ENCODE measurements at regions not wholly inside any gene's neighbourhood (a gene's known extent, or its start where the extent isn't known, plus 50 kb on each side); places are given as distances from the start of the nearest gene placed in this dataset.

DNA sequence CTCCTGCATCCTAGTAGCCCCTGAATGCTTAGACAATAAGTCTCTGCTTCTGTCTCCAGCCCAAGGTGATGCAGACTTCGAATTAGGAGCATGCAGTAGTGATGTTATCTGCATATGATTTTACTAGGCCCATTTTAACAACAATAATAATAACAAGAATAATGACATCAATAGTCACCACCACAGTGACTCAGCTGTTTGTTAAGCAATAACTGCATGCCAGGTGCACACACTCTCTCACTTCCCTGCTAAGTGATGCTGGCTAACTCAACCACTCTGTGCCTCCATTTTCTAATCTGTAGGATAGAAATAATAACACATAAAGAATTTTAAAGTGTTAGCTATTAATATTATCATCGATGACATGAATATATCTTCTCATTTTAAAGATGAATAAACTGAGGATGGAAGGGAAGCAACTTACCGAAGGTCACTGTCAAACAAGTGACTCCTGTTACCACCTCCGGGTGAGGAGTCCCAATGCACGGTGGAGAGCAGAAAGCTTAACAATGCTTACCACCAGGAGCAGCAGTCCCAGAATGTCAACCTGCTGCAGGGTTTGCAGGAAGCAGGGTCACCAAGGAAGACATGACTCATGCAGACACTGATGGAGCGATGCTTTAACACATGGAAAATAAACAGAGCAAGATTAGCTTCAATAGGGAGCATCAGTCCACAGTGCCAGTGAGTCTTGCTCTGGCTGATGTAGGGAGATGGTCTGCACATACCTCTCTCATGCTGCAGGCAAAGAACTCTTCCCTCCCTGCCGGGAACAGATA lies 290.2 kb downstream of the SPATA17 start:
- no peak overlapping the region for H3K27ac ChIP-seq (ENCODE audit: low read depth, low read length, severe bottlenecking)
- H3K4me1 ChIP-seq (ENCODE audit: control insufficient read depth, insufficient read depth, low read length, poor library complexity, severe bottlenecking): no peaks in the 10 kb centered on the region
- no peaks in the 10 kb centered on the region for H3K9me3 ChIP-seq (ENCODE audit: control insufficient read depth, low read length)
- whole genome bisulfite sequencing, 2 experiments (ENCODE audit: insufficient coverage in 2 of 2): 80 to 90% methylated on average over 5 of the region's 7 CpGs
- no peak overlapping the region for H3K4me3 ChIP-seq (ENCODE audit: extremely low read depth, insufficient read depth, low read length, poor library complexity, severe bottlenecking)
- no peaks in the 10 kb centered on the region for H3K36me3 ChIP-seq (ENCODE audit: control insufficient read depth, insufficient read depth, low read length)

DNA sequence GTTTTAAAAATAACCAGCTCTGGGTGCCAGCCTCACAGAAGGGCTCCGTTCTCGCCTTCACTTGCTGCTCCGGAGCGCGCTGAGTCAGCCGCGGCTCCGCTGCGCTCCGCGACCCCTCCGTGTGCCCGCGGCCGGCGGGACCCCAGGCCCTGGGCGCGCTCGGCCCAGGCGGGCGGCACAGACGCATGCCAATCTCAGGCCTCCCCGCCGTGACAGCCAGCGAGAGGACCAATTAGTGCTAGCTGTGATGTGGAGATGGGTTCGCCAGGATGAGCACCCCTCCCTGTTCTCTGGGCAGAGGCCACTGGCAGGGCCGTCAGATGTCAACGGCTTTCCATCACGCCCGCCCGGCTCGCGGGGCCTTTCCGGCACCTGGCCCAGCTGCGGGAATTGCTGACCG lies 293.8 kb downstream of the SPATA17 start:
- Histone ChIP-seq H3K4me3 (ENCODE audit: extremely low read depth, insufficient read depth, low read length, poor library complexity, severe bottlenecking) (no peak overlapping the region), H3K36me3 (ENCODE audit: control insufficient read depth, insufficient read depth, low read length) (no peaks in the 10 kb centered on the region), H3K9me3 (ENCODE audit: control insufficient read depth, low read length) (no peaks in the 10 kb centered on the region), H3K27ac (ENCODE audit: low read depth, low read length, severe bottlenecking) (no peak overlapping the region), H3K4me1 (ENCODE audit: control insufficient read depth, insufficient read depth, low read length, poor library complexity, severe bottlenecking) (no peaks in the 10 kb centered on the region)
- 31 to 51% methylated on average over 18 to 21 of the region's 36 CpGs for WGBS, 2 experiments (ENCODE audit: insufficient coverage in 2 of 2)

DNA sequence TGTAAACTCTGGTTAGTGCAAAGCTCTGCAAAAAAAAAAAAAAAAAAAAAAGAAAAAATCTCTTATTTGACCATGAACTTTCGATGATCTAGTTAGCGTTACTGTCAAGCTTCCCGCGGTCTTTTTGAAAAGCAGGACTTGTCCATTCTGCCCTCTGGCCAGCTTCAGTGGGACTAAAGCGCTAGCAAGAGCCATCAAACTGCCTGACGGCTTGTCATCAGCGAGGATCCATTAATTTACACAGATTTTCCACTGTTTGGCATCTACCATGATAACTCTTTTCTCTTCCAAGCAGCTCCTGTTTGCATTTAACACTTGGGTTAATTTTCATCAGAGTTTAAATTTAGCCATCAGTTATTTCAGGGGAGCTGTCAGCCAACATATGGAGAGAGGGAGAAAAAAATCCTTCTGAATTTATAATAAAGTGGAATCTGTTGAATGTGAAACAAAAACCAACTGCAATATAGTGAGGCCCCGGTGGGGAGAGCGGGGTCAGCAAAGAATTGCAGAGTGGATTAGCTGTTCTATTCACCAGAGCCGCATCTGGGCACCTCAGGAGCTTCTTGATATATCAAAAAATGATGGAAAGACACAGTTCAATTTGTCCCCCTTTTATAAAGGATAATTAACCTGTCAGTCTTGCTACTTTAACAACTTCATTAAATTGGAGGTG lies 298.2 kb downstream of the SPATA17 start:
- Histone ChIP-seq H3K36me3 (ENCODE audit: control insufficient read depth, insufficient read depth, low read length) (no peaks in the 10 kb centered on the region), H3K9me3 (ENCODE audit: control insufficient read depth, low read length) (no peaks in the 10 kb centered on the region), H3K27ac (ENCODE audit: low read depth, low read length, severe bottlenecking) (no peak overlapping the region), H3K4me1 (ENCODE audit: control insufficient read depth, insufficient read depth, low read length, poor library complexity, severe bottlenecking) (no peaks in the 10 kb centered on the region), H3K4me3 (ENCODE audit: extremely low read depth, insufficient read depth, low read length, poor library complexity, severe bottlenecking) (no peak overlapping the region)
- WGBS, 2 experiments (ENCODE audit: insufficient coverage in 2 of 2): 81 to 95% methylated on average over 8 to 9 of the region's 10 CpGs

DNA sequence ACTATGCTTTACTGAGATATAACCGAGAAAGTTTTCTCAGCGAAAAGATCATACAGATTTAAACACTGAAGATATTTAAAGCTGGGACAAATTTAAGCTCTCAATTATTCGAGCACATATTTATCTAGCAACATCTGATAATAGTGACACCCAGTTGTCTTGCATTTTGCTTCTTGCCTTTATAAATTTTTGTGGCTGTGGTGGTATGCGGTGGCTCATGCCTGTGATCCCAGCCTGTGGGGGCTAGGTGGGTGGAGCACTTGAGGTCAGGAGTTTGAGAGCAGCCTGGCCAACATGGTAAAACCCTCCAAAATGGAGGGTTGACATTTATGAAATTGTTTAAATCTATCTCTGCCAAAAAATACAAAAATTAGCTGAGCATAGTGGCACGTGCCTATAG lies 312.2 kb downstream of the SPATA17 start:
- WGBS, 2 experiments (ENCODE audit: insufficient coverage in 2 of 2): 89 to 100% methylated on average over 1 to 3 of the region's 5 CpGs
- H3K27ac ChIP-seq (ENCODE audit: low read depth, low read length, severe bottlenecking): no peak overlapping the region
- no peak overlapping the region for H3K4me3 ChIP-seq (ENCODE audit: extremely low read depth, insufficient read depth, low read length, poor library complexity, severe bottlenecking)
- no peaks in the 10 kb centered on the region for H3K4me1 ChIP-seq (ENCODE audit: control insufficient read depth, insufficient read depth, low read length, poor library complexity, severe bottlenecking)
- H3K9me3 ChIP-seq (ENCODE audit: control insufficient read depth, low read length): no peaks in the 10 kb centered on the region
- no peaks in the 10 kb centered on the region for H3K36me3 ChIP-seq (ENCODE audit: control insufficient read depth, insufficient read depth, low read length)

DNA sequence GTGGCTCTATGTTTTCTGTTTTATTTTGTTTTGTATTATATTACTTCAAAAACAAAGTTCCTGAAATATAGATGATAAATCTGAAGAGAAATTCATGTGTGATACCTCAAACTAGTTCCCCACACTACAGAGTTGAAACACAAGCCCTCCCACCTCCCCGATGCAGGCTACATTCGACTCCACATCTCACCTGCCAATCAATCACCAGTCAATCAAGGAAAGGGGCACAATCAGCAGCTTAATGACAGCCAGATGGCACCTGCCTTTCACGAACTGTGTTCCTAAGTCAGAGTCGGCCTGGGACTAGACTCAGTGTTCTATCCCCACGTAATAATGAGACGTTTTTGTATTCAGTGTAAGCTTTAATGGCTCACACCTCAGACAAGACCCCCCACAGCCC lies 313.4 kb downstream of the SPATA17 start:
- Histone ChIP-seq H3K9me3 (ENCODE audit: control insufficient read depth, low read length) (no peaks in the 10 kb centered on the region), H3K4me3 (ENCODE audit: extremely low read depth, insufficient read depth, low read length, poor library complexity, severe bottlenecking) (no peak overlapping the region), H3K4me1 (ENCODE audit: control insufficient read depth, insufficient read depth, low read length, poor library complexity, severe bottlenecking) (no peaks in the 10 kb centered on the region), H3K27ac (ENCODE audit: low read depth, low read length, severe bottlenecking) (no peak overlapping the region), H3K36me3 (ENCODE audit: control insufficient read depth, insufficient read depth, low read length) (no peaks in the 10 kb centered on the region)
- WGBS, 2 experiments (ENCODE audit: insufficient coverage in 2 of 2): 86 to 92% methylated on average over 5 to 6 of the region's 6 CpGs

DNA sequence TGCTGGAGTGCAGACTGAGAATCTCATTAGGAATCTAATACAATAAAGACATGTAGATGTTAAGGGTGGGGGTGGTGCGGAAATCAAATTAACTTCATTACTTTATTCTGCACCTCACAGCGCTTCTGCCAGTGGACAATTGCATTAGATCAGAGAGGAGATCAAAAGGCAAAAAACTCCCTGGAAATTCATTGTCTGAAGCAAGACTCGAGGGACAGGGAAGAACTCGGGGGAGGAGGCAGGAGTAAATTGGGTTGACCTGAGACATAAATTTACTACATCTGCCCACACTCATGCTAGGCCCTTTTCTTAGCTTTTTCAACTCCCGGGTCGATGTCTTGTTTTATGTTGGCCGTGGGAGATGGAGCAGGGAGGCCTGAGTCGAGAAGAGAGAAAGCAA lies 315.4 kb downstream of the SPATA17 start:
- H3K4me1 ChIP-seq (ENCODE audit: control insufficient read depth, insufficient read depth, low read length, poor library complexity, severe bottlenecking): no peaks in the 10 kb centered on the region
- no peaks in the 10 kb centered on the region for H3K36me3 ChIP-seq (ENCODE audit: control insufficient read depth, insufficient read depth, low read length)
- 89 to 100% methylated on average over 1 to 3 of the region's 8 CpGs for WGBS, 2 experiments (ENCODE audit: insufficient coverage in 2 of 2)

DNA sequence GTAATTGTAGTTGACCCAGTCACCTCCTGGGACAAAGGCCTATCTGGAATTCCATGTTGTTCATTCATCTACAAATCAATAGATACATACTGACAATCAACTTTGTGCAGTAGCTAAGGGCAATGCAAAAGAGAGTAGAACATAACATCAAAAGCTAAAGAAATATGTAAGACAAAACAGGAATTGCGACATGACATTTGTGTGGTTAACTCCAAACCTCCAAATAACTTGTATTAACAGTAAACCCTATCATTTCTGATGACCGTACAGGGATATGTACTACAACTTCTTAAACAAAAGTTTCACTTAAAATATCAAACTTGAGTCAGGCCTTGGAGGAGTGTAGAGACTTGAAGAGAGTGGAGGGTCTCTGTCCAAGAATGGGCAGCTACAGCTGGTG lies 317.6 kb downstream of the SPATA17 start:
- no peaks in the 10 kb centered on the region for H3K36me3 ChIP-seq (ENCODE audit: control insufficient read depth, insufficient read depth, low read length)
- no peak overlapping the region for H3K27ac ChIP-seq (ENCODE audit: low read depth, low read length, severe bottlenecking)
- WGBS, 2 experiments (ENCODE audit: insufficient coverage in 2 of 2): 100% methylated on average over 1 of the region's 2 CpGs; no CpG with 5 or more reads in 1 of the 2 experiments
- H3K4me1 ChIP-seq (ENCODE audit: control insufficient read depth, insufficient read depth, low read length, poor library complexity, severe bottlenecking): no peaks in the 10 kb centered on the region
- H3K9me3 ChIP-seq (ENCODE audit: control insufficient read depth, low read length): no peaks in the 10 kb centered on the region
- no peak overlapping the region for H3K4me3 ChIP-seq (ENCODE audit: extremely low read depth, insufficient read depth, low read length, poor library complexity, severe bottlenecking)

More for the DNA sequence above, 315.4 kb downstream of the SPATA17 start:
- no peak overlapping the region for H3K4me3 ChIP-seq (ENCODE audit: extremely low read depth, insufficient read depth, low read length, poor library complexity, severe bottlenecking)
- H3K27ac ChIP-seq (ENCODE audit: low read depth, low read length, severe bottlenecking): no peak overlapping the region
- no peaks in the 10 kb centered on the region for H3K9me3 ChIP-seq (ENCODE audit: control insufficient read depth, low read length)

DNA sequence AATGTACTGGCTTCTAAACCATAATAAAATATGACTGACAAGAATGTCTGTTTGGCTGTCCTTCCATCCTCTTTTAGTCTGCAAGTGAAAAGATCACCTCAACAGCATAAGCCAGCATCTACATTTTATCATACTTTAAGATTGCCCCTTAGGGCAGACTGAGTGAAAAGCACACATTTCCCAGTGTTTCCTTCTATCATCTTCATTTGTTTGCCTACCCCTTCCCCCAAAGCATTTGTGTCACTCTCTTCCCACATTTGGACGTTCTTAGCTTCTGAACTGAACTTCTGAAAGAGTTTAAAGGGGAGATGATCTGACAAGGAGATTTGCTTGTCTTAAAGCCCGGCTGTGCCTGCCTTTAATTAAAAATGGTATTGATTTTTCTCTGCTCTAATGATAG lies 322.2 kb downstream of the SPATA17 start:
- H3K4me3 ChIP-seq (ENCODE audit: extremely low read depth, insufficient read depth, low read length, poor library complexity, severe bottlenecking): no peak overlapping the region
- no peaks in the 10 kb centered on the region for H3K4me1 ChIP-seq (ENCODE audit: control insufficient read depth, insufficient read depth, low read length, poor library complexity, severe bottlenecking)
- H3K27ac ChIP-seq (ENCODE audit: low read depth, low read length, severe bottlenecking): no peak overlapping the region
- H3K36me3 ChIP-seq (ENCODE audit: control insufficient read depth, insufficient read depth, low read length): no peaks in the 10 kb centered on the region
- 100% methylated on average over 1 of the region's 2 CpGs; no CpG with 5 or more reads in 1 of the 2 experiments for WGBS, 2 experiments (ENCODE audit: insufficient coverage in 2 of 2)
- H3K9me3 ChIP-seq (ENCODE audit: control insufficient read depth, low read length): no peaks in the 10 kb centered on the region

DNA sequence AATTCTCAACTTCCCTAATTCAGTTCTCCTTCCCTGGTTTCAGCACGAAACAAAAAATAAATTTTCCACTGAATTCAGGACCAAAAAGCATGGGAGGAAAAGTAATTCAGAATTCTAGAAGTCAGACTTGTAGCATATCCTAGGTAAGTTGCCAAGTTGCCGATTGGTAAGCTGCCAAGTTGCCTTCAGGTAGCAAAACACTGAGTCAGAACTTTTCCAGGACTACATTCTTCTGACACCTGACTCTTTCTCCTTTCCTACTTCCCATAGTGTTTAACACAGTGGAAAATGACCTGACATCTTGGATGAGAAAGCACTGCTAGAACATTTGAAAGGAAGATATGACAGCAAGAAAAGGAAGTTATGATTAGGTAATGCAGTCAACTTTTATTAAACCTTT lies 322.8 kb downstream of the SPATA17 start:
- H3K4me3 ChIP-seq (ENCODE audit: extremely low read depth, insufficient read depth, low read length, poor library complexity, severe bottlenecking): no peak overlapping the region
- H3K9me3 ChIP-seq (ENCODE audit: control insufficient read depth, low read length): no peaks in the 10 kb centered on the region
- no peak overlapping the region for H3K27ac ChIP-seq (ENCODE audit: low read depth, low read length, severe bottlenecking)
- no peaks in the 10 kb centered on the region for H3K4me1 ChIP-seq (ENCODE audit: control insufficient read depth, insufficient read depth, low read length, poor library complexity, severe bottlenecking)
- WGBS, 2 experiments (ENCODE audit: insufficient coverage in 2 of 2): 83 to 100% methylated on average over 1 to 2 of the region's 2 CpGs
- no peaks in the 10 kb centered on the region for H3K36me3 ChIP-seq (ENCODE audit: control insufficient read depth, insufficient read depth, low read length)

DNA sequence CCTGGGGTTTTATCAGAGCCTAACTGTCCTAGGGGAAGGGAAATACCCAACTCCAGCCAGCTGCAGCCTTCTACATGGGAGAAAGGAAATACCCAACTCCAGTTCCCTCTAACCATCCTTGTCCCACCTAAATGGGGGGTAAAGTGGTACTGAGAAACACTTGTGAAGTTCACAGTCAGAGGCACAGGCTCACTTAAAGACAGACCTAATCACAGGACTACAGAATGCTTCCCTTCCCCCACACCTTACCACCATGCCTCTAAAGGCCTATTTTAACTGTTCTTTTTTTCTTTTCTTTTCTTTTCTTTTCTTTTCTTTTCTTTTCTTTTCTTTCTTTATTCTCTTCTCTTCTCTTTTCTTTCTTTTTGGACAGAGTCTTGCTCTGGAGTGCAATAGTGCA lies 324.6 kb downstream of the SPATA17 start:
- H3K36me3 ChIP-seq (ENCODE audit: control insufficient read depth, insufficient read depth, low read length): no peaks in the 10 kb centered on the region
- no peaks in the 10 kb centered on the region for H3K9me3 ChIP-seq (ENCODE audit: control insufficient read depth, low read length)
- no peak overlapping the region for H3K4me3 ChIP-seq (ENCODE audit: extremely low read depth, insufficient read depth, low read length, poor library complexity, severe bottlenecking)
- no peaks in the 10 kb centered on the region for H3K4me1 ChIP-seq (ENCODE audit: control insufficient read depth, insufficient read depth, low read length, poor library complexity, severe bottlenecking)
- no peak overlapping the region for H3K27ac ChIP-seq (ENCODE audit: low read depth, low read length, severe bottlenecking)

DNA sequence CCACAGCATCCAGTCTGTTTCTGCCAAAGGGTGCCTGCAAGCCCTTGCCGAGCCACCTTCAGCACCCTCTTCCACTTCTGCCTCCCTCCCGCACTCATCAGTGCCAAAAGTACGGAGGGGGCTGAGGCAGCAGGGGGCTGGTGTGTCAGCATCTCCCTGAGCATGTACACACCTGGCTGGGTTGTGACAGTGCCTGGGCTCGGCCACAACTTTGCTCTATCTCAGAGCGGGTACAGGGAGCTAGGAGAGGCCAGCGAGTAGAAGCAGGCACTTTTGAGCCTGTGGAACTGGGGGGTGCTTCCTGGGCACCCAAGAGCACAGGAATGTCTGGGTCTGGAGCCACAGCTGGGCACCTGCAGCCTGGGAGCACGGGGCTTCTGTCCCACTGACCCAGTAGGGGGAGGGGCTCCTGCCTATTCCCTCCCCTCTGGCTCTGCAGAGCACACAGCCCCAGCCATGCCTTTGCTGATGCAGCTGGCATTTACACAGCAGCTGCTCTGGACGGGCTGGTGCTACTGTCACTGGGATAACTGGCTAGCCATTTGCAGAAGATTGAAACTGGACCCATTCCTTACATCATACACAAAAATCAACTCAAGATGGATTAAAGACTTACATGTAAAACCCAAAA lies 319.8 kb upstream of the RRP15 start:
- no peaks in the 10 kb centered on the region for H3K36me3 ChIP-seq (ENCODE audit: control insufficient read depth, insufficient read depth, low read length)
- H3K4me3 ChIP-seq (ENCODE audit: extremely low read depth, insufficient read depth, low read length, poor library complexity, severe bottlenecking): no peak overlapping the region
- no peaks in the 10 kb centered on the region for H3K4me1 ChIP-seq (ENCODE audit: control insufficient read depth, insufficient read depth, low read length, poor library complexity, severe bottlenecking)
- H3K27ac ChIP-seq (ENCODE audit: low read depth, low read length, severe bottlenecking): no peak overlapping the region
- WGBS, 2 experiments (ENCODE audit: insufficient coverage in 2 of 2): 75 to 82% methylated on average over 6 to 7 of the region's 8 CpGs
- no peaks in the 10 kb centered on the region for H3K9me3 ChIP-seq (ENCODE audit: control insufficient read depth, low read length)
